ENCODE measurements at regions not wholly inside any gene's neighbourhood (a gene's known extent, or its start where the extent isn't known, plus 50 kb on each side); places are given as distances from the start of the nearest gene placed in this dataset.

- no peak for ATAC-seq (ENCODE audit: insufficient number of reproducible peaks, low FRiP score, low read depth)
These were observed 118.6 kb downstream of the SLIT2 start for GRCh38 chr4:20370274-20370673.

DNA sequence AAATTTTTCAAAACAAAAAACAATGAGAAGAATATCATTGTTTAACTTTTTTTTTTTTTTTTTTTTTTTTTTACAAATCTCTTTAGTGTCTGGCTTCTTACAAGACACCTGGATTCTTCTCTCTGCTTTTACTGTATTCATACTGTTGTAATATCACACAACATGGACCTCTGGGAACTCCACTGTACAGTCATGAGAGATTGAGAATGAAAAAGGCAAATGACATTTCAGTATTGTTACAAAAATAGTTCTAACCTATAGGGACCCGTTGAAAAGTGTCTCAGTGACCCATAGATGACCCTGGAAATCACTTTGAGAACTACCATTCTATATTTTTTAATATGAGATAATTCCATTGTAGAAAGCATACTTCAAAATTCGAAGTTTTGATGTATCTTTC lies 124.4 kb downstream of the SLIT2 start:
- H3K4me3 ChIP-seq: no peak overlapping the region
- H3K36me3 ChIP-seq: no peaks in the 10 kb centered on the region
- H3K27me3 ChIP-seq (replicated peaks; ENCODE audit: insufficient read depth): no peaks in the 10 kb centered on the region
- ATAC-seq (ENCODE audit: insufficient number of reproducible peaks, low FRiP score, low read depth) (no peak), DNase-seq (ENCODE audit: low spot score) (no peak)
- TF ChIP-seq, protein P1, sequence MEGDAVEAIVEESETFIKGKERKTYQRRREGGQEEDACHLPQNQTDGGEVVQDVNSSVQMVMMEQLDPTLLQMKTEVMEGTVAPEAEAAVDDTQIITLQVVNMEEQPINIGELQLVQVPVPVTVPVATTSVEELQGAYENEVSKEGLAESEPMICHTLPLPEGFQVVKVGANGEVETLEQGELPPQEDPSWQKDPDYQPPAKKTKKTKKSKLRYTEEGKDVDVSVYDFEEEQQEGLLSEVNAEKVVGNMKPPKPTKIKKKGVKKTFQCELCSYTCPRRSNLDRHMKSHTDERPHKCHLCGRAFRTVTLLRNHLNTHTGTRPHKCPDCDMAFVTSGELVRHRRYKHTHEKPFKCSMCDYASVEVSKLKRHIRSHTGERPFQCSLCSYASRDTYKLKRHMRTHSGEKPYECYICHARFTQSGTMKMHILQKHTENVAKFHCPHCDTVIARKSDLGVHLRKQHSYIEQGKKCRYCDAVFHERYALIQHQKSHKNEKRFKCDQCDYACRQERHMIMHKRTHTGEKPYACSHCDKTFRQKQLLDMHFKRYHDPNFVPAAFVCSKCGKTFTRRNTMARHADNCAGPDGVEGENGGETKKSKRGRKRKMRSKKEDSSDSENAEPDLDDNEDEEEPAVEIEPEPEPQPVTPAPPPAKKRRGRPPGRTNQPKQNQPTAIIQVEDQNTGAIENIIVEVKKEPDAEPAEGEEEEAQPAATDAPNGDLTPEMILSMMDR (IDR thresholded peaks at IDR 0.05): no peak
- H3K27ac ChIP-seq: no peak overlapping the region
- no peaks in the 10 kb centered on the region for H3K4me1 ChIP-seq (ENCODE audit: control insufficient read depth in 1 of 2, low read depth in 2 of 2)
- H3K9me3 ChIP-seq: no peaks in the 10 kb centered on the region

More at GRCh38 chr4:20370274-20370673, 118.6 kb downstream of the SLIT2 start:
- H3K9me3 ChIP-seq: no peaks in the 10 kb centered on the region
- TF ChIP-seq, protein P1 (IDR thresholded peaks at IDR 0.05): no peak
- H3K27ac ChIP-seq: no peak overlapping the region
- no peaks in the 10 kb centered on the region for H3K36me3 ChIP-seq
- H3K27me3 ChIP-seq (replicated peaks; ENCODE audit: insufficient read depth): no peaks in the 10 kb centered on the region
- H3K4me3 ChIP-seq: no peak overlapping the region
- peaks cover 12 to 27% of the 10 kb centered on the region in 2 donors for H3K4me1 ChIP-seq (ENCODE audit: control insufficient read depth in 1 of 2, low read depth in 2 of 2)
- DNase-seq (ENCODE audit: low spot score): no peak

DNA sequence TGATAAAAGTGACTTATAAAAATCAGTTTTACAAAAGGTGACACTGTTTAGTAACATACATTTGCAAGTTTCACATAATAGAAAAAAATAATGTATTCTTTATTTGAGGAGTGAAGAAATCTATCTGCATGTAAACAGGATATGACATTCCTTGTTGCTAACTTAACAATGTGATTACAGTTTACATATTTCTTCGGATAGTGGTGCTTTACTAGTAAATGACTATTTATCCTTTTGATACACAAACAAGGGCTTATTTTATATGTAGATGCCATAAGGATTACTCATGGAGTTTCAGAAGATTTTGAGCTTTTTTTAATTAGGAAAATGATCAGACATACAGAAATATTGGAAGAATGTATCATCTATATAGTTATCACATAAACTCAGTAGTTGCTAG lies 126.5 kb downstream of the SLIT2 start:
- no peak for DNase-seq (ENCODE audit: low spot score)
- H3K36me3 ChIP-seq: no peaks in the 10 kb centered on the region
- H3K9me3 ChIP-seq: no peaks in the 10 kb centered on the region
- no peak overlapping the region for H3K4me3 ChIP-seq
- H3K27ac ChIP-seq: no peak overlapping the region
- no peak for ATAC-seq (ENCODE audit: insufficient number of reproducible peaks, low FRiP score, low read depth)
- no peaks in the 10 kb centered on the region for H3K4me1 ChIP-seq (ENCODE audit: control insufficient read depth in 1 of 2, low read depth in 2 of 2)
- TF ChIP-seq, protein P1 (IDR thresholded peaks at IDR 0.05): no peak
- no peaks in the 10 kb centered on the region for H3K27me3 ChIP-seq (replicated peaks; ENCODE audit: insufficient read depth)

DNA sequence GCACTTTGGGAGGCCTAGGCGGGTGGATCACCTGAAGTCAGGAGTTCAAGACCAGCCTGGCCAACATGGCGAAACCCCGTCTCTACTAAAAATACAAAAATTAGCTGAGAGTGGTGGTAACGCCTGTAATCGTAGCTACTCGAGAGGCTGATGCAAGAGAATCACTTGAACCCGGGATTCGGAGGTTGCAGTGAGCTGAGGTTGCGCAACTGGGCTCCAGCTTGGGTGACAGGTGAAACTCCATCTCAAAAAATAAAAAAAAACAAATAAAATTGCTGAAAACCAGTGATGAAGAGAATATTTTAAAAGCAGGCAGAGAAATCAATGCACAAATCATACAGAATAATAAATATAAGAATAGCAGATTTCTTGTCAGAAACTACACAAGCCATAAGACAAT lies 129.3 kb downstream of the SLIT2 start:
- H3K36me3 ChIP-seq: no peaks in the 10 kb centered on the region
- H3K27me3 ChIP-seq (replicated peaks; ENCODE audit: insufficient read depth): no peaks in the 10 kb centered on the region
- no peak overlapping the region for H3K4me3 ChIP-seq
- no peak for ATAC-seq (ENCODE audit: insufficient number of reproducible peaks, low FRiP score, low read depth)
- no peaks in the 10 kb centered on the region for H3K9me3 ChIP-seq
- DNase-seq (ENCODE audit: low spot score): no peak
- H3K27ac ChIP-seq: no peak overlapping the region
- TF ChIP-seq, protein P1 (IDR thresholded peaks at IDR 0.05): no peak
- H3K4me1 ChIP-seq (ENCODE audit: control insufficient read depth in 1 of 2, low read depth in 2 of 2): no peaks in the 10 kb centered on the region

DNA sequence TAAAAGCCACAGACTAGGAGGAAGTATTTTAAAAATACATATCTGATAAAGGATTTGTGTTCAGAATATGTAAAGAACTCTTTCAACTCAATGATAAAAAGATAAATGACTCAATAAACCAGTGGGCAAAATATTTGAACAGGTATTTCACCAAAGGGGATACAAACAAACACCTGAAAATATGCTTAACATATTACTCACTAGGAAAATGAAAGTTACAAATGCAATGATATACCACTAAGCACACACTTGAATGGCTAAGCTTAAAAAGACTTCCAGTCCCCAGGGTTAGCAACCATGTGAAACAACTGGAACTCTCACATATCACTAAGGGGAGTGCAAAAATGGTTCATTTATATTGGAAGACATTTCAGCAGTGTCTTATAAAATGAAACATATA lies 131.6 kb downstream of the SLIT2 start:
- DNase-seq (ENCODE audit: low spot score): no peak
- TF ChIP-seq, protein P1 (IDR thresholded peaks at IDR 0.05): no peak
- no peak overlapping the region for H3K4me3 ChIP-seq
- H3K9me3 ChIP-seq: no peaks in the 10 kb centered on the region
- no peak for ATAC-seq (ENCODE audit: insufficient number of reproducible peaks, low FRiP score, low read depth)
- no peak overlapping the region for H3K27ac ChIP-seq
- H3K4me1 ChIP-seq (ENCODE audit: control insufficient read depth in 1 of 2, low read depth in 2 of 2): no peaks in the 10 kb centered on the region
- no peaks in the 10 kb centered on the region for H3K36me3 ChIP-seq
- H3K27me3 ChIP-seq (replicated peaks; ENCODE audit: insufficient read depth): no peaks in the 10 kb centered on the region

All from thoracic aorta (tissue), 2 donors.